A673 (cell line): ENCODE measurements at regions not wholly inside any gene's neighbourhood (a gene's known extent, or its start where the extent isn't known, plus 50 kb on each side); places are given as distances from the start of the nearest gene placed in this dataset.

Experiments
- BruUV-seq: library from RNA; stranded (reverse); fragments of 400-500 nt; replicated peaks from 2 replicates; lab custom pipeline; 2021; lab: Mats Ljungman, UMichigan
- CTCF ChIA-PET: fragments of 300-600 bp; sonication (Branson Sonifier 250); formaldehyde crosslinking; loops from one replicate; lab custom pipeline; 2022; ENCODE audit warnings: antibody characterized with exemption; lab: Charles Lee
- POLR2A ChIA-PET: fragments of 300-600 bp; sonication (Branson Sonifier 250); formaldehyde crosslinking; loops from one replicate; lab custom pipeline; 2022; ENCODE audit warnings: antibody characterized with exemption; ENCODE audit not compliant: low non-redundant PET; lab: Charles Lee
- DNase-seq: peaks from one replicate; pipeline ENCODE4 v3.0.0-alpha.2; 2015; ENCODE audit warnings: low spot score
- H3K27ac ChIP-seq: fragments of 200-600 bp; sonication (generic); 2 replicates; pipeline ENCODE4 v1.5.1; 2016; ENCODE audit warnings: mixed run types, low read depth, mild to moderate bottlenecking, mixed read lengths, antibody characterized with exemption, low read length; ENCODE audit not compliant: poor library complexity, severe bottlenecking
- H3K27me3 ChIP-seq: fragments of 200-600 bp; sonication (generic); replicated peaks from 2 replicates; pipeline ENCODE4 v1.6.1; 2017; ENCODE audit warnings: mixed run types, low read depth, mild to moderate bottlenecking, mixed read lengths, antibody characterized with exemption, low read length; ENCODE audit not compliant: insufficient read depth, poor library complexity
- H3K36me3 ChIP-seq: fragments of 200-600 bp; sonication (generic); 2 replicates; pipeline ENCODE4 v1.6.1; 2016; ENCODE audit warnings: mixed run types, mild to moderate bottlenecking, mixed read lengths, antibody characterized with exemption, low read length; ENCODE audit not compliant: insufficient read depth, poor library complexity, severe bottlenecking
- H3K4me1 ChIP-seq: fragments of 200-600 bp; sonication (generic); 2 replicates; pipeline ENCODE4 v1.6.1; 2017; ENCODE audit warnings: mixed run types, mild to moderate bottlenecking, mixed read lengths, antibody characterized with exemption, low read length; ENCODE audit not compliant: insufficient read depth, poor library complexity, severe bottlenecking
- H3K4me3 ChIP-seq: fragments of 200-600 bp; sonication (generic); 2 replicates; pipeline ENCODE4 v1.5.1; 2016; ENCODE audit warnings: low read depth, mixed run types, mild to moderate bottlenecking, mixed read lengths, low read length; ENCODE audit not compliant: poor library complexity, severe bottlenecking
- H3K9me3 ChIP-seq: fragments of 200-600 bp; sonication (generic); 2 replicates; pipeline ENCODE4 v1.6.1; 2016; ENCODE audit warnings: mixed run types, low read depth, mild to moderate bottlenecking, mixed read lengths, antibody characterized with exemption, low read length; ENCODE audit not compliant: poor library complexity, severe bottlenecking
- EZH2 ChIP-seq: fragments of 200-600 bp; sonication (generic); IDR thresholded peaks from 2 replicates; pipeline ENCODE4 v1.6.1; 2017; ENCODE audit warnings: borderline replicate concordance, low read depth, mild to moderate bottlenecking, mixed read lengths, antibody characterized with exemption, low read length; ENCODE audit not compliant: poor library complexity, severe bottlenecking
- intact Hi-C: fragments of 100-400 bp; cut with micrococcal nuclease; formaldehyde crosslinking; loops from one replicate; pipeline ENCODE4 v1.10.0; 2022; ENCODE audit not compliant: unreplicated experiment
- TF ChIP-seq, protein P1 (sequence below): fragments of 300-800, 200-600 bp; sonication (generic); conservative IDR thresholded peaks from 2 replicates; pipeline ENCODE4 v1.5.1; 2017; ENCODE audit warnings: low read depth, mild to moderate bottlenecking, antibody characterized with exemption, low read length, moderate library complexity, mixed read lengths

DNA sequence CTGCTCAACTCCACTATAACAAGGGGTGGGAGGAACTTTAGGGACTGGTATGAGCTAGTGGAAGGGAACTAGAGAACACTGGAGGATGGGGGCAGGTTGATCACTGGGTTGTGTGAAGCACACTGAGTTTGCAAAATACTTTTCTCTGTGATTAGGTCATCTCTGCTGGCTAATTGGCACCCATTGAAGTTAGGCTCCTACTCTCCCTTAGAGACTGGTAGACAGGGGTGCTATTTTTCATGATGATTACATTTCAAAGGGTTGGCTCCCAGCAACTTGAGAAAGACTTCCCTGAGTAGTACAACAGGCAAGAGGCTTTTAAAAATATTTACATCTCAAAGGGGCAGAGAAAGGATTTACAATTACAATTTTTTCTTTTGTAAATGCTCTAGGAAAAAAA, 50.4 kb upstream of the MTAP start:
- Histone ChIP-seq H3K4me3 (no peak overlapping the region), H3K4me1 (no peaks in the 10 kb centered on the region), H3K27ac (no peak overlapping the region), H3K36me3 (no peaks in the 10 kb centered on the region), H3K27me3 (no peaks in the 10 kb centered on the region), H3K9me3 (no peaks in the 10 kb centered on the region)
- intact Hi-C loops = no loop called here
- TF ChIP-seq EZH2 = no peak
- TF ChIP-seq, protein P1, sequence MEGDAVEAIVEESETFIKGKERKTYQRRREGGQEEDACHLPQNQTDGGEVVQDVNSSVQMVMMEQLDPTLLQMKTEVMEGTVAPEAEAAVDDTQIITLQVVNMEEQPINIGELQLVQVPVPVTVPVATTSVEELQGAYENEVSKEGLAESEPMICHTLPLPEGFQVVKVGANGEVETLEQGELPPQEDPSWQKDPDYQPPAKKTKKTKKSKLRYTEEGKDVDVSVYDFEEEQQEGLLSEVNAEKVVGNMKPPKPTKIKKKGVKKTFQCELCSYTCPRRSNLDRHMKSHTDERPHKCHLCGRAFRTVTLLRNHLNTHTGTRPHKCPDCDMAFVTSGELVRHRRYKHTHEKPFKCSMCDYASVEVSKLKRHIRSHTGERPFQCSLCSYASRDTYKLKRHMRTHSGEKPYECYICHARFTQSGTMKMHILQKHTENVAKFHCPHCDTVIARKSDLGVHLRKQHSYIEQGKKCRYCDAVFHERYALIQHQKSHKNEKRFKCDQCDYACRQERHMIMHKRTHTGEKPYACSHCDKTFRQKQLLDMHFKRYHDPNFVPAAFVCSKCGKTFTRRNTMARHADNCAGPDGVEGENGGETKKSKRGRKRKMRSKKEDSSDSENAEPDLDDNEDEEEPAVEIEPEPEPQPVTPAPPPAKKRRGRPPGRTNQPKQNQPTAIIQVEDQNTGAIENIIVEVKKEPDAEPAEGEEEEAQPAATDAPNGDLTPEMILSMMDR = no peak
- ChIA-PET POLR2A (no interaction called here), CTCF (no interaction called here)
- no peak for DNase-seq
- no TSS peak for BruUV-seq
